ENCODE measurements at regions not wholly inside any gene's neighbourhood (a gene's known extent, or its start where the extent isn't known, plus 50 kb on each side); places are given as distances from the start of the nearest gene placed in this dataset.
A peak's percentile ranks its signal among the peaks of the same experiment; 100 is the strongest.

DNA sequence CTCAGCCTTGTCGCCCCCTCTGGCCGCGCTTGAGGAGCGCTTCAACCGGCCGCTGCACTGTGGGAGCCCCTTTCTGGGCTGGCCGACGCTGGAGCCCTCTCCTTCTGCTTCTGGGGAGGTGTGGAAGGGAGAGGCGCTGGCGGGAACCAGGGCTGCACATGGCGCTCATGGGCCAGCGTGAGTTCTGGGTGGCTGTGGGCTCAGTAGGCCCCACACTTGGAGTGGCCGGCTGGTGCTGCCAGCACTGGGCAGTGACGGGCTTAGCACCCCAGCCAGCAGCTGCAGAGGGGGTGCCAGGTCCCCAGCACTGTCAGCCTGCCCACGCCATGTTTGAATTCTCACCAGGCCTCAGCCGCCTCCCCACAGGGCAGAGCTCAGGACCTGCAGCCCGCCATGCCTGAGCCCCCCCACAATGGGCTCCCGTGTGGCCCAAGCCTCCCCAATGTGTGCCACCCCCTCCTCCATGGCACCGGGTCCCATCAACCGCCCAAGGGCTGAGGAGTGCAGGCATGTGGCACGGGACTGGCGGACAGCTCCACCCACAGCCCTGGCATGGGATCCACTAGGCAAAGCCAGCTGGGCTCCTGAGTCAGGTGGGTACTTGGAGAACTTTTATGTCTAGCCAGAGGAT lies 615.2 kb downstream of the TRIML1 start:
- H3K4me3 ChIP-seq (ENCODE audit: low read depth, low read length), result no peak overlapping the region
- TF ChIP-seq, protein P1, sequence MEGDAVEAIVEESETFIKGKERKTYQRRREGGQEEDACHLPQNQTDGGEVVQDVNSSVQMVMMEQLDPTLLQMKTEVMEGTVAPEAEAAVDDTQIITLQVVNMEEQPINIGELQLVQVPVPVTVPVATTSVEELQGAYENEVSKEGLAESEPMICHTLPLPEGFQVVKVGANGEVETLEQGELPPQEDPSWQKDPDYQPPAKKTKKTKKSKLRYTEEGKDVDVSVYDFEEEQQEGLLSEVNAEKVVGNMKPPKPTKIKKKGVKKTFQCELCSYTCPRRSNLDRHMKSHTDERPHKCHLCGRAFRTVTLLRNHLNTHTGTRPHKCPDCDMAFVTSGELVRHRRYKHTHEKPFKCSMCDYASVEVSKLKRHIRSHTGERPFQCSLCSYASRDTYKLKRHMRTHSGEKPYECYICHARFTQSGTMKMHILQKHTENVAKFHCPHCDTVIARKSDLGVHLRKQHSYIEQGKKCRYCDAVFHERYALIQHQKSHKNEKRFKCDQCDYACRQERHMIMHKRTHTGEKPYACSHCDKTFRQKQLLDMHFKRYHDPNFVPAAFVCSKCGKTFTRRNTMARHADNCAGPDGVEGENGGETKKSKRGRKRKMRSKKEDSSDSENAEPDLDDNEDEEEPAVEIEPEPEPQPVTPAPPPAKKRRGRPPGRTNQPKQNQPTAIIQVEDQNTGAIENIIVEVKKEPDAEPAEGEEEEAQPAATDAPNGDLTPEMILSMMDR (IDR thresholded peaks at IDR 0.05; ENCODE audit: insufficient read depth, low read depth, low read length), result no peak

DNA sequence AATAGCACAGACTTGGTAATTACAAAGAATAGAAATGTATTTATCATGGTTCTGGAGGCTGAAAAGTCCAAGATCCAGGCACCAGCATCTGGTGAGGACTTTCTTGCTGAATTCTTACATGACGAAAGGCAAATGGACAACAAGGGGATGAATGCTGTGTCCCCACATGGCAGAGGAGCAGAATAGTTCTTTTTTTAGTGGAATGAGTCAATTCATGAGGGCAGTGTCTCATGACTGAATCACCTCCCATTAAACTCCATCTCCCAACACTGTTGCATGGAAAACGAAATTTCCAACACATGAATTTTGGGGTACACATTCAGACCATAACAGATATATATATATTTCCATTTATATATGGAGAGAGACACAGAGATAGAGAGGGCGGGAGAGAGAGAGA lies 628.3 kb downstream of the TRIML1 start:
- TF ChIP-seq, protein P1 (IDR thresholded peaks at IDR 0.05; ENCODE audit: insufficient read depth, low read depth, low read length), result no peak
- no peak for DNase-seq (ENCODE audit: low read depth)
- no peak overlapping the region for H3K4me3 ChIP-seq (ENCODE audit: low read depth, low read length)

More for the DNA sequence above, 615.2 kb downstream of the TRIML1 start:
- no peak for DNase-seq (ENCODE audit: low read depth)

DNA sequence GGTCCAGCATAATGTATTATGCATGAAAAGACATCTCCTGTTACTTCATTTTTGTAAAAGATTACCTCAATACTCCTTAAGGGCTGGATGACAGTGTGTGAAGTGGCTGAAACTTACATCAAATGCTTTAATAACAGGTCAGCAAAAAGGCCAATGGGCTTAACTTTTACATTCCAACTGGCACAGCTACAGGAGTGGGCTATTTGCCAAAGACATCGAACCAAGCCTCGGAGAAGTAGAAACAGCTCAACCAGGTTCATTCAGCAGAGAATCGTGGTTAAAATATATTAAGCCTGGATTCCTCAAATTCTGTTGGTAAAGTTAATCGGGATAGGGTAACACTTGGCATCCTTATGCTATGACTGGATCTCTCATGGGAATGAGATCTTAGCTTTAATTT lies 639.7 kb downstream of the TRIML1 start:
- H3K4me3 ChIP-seq (ENCODE audit: low read depth, low read length), result no peak overlapping the region
- TF ChIP-seq, protein P1 (IDR thresholded peaks at IDR 0.05; ENCODE audit: insufficient read depth, low read depth, low read length), result no peak
- DNase-seq (ENCODE audit: low read depth), result peak; percentile 56

DNA sequence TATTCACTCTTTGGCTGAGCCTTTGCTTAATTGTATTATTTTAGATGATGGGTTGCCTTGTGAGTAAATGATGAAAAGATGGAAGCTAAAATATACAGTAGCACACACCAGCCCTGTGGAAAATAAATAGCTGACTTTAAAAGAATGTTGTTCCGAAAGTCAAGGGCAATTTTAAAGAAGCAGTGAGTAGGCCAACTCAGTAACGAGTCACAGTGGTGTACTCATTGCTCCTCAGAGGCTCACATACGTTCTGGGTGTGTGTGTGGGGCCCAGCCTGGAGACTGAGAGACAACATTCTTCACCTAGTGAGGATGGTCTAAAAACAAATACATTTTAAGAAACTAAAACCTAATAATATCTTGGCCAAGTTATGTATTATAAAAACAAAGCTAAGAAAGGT lies 640.3 kb downstream of the TRIML1 start:
- DNase-seq (ENCODE audit: low read depth), result peak; percentile 5
- TF ChIP-seq, protein P1 (IDR thresholded peaks at IDR 0.05; ENCODE audit: insufficient read depth, low read depth, low read length), result no peak
- H3K4me3 ChIP-seq (ENCODE audit: low read depth, low read length), result no peak overlapping the region

DNA sequence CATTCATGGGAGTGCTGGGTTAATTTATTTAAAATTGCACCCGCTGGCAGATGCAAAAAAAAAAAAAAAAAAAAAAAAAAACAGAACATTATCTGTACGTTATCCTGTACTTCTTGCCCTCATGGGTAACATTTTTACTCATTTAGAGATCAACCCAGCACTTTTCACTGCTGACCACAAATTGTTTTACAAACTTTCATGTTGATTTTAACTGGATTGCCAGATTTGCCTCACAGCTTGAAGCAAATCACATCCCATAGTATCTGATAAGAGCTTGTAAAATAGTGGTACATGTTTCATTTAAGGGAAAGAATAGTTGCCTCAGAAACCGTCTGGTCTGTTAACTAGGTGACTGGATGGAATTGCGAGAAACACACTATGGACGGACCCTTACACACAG lies 640.8 kb downstream of the TRIML1 start:
- peak; percentile 55 for DNase-seq (ENCODE audit: low read depth)
- H3K4me3 ChIP-seq (ENCODE audit: low read depth, low read length), result no peak overlapping the region
- TF ChIP-seq, protein P1 (IDR thresholded peaks at IDR 0.05; ENCODE audit: insufficient read depth, low read depth, low read length), result no peak

DNA sequence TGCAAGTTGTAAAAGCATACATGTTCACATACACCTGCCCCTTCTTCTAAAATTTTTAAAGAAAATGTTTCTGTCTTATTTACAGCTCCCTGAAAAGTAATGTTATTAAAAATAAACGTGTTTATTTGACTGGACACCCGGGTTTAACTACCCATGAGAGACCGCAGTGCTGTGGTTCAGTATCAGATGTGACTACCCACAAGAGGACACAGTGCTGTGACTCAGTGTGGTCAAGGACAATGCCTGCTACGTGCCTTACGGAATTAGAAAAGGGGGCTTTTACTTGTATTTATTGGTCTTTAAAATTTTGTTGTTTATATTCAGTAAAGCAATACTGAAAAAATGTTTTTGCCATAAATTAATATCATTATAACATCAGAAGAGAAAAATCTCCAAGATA lies 641.4 kb downstream of the TRIML1 start:
- TF ChIP-seq, protein P1 (IDR thresholded peaks at IDR 0.05; ENCODE audit: insufficient read depth, low read depth, low read length), result no peak
- peak; percentile 44 for DNase-seq (ENCODE audit: low read depth)
- no peak overlapping the region for H3K4me3 ChIP-seq (ENCODE audit: low read depth, low read length)

DNA sequence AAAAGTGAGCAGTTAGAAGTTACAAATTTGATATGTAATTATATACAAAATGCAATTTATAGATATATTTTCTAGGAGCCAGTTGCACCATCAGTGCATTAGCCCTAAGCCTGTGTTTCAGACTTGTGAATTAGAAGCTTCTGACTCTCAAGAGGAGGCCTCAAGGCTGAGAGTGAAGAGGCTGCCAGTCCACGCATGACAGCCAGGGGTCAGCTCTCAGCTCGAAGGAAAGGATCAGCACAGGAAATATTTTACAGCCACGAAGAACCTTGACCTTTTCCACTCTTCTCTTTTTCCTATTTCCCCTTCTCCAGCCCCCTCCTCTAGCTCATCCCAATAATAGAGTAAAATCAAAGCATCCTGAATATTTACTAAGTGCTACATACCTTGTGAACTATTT lies 642.4 kb downstream of the TRIML1 start:
- peak; percentile 36 for DNase-seq (ENCODE audit: low read depth)
- no peak overlapping the region for H3K4me3 ChIP-seq (ENCODE audit: low read depth, low read length)
- TF ChIP-seq, protein P1 (IDR thresholded peaks at IDR 0.05; ENCODE audit: insufficient read depth, low read depth, low read length), result peak; percentile 76
